ENCODE measurements at regions not wholly inside any gene's neighbourhood (a gene's known extent, or its start where the extent isn't known, plus 50 kb on each side); places are given as distances from the start of the nearest gene placed in this dataset.

GRCh38 chr14:44814196-44814595, 147.6 kb downstream of the KLHL28 start:
- DNase-seq (ENCODE audit: low spot score in 2 of 2): peak in 1 of 2 experiments; percentile 64
- Histone ChIP-seq H3K4me3 (no peak overlapping the region), H3K36me3 (replicated peaks) (no peaks in the 10 kb centered on the region), H3K27me3 (ENCODE audit: low read depth) (no peaks in the 10 kb centered on the region), H3K9me3 (no peaks in the 10 kb centered on the region), H3K4me1 (peaks cover 9% of the 10 kb centered on the region)
- in situ Hi-C loops (cut with MboI; ENCODE audit: low sequenced_read_pairs): no loop called here

- in situ Hi-C loops (cut with MboI; ENCODE audit: low sequenced_read_pairs): no loop called here
- H3K9me3 ChIP-seq: no peaks in the 10 kb centered on the region
- peaks cover 9% of the 10 kb centered on the region for H3K4me1 ChIP-seq
- H3K4me3 ChIP-seq: no peak overlapping the region
- H3K27me3 ChIP-seq (ENCODE audit: low read depth): no peaks in the 10 kb centered on the region
- DNase-seq (ENCODE audit: low spot score in 2 of 2): no peak
- no peaks in the 10 kb centered on the region for H3K36me3 ChIP-seq (replicated peaks)
Measured at GRCh38 chr14:44812672-44813071, 149.1 kb downstream of the KLHL28 start.

- Histone ChIP-seq H3K27me3 (ENCODE audit: low read depth) (no peaks in the 10 kb centered on the region), H3K4me3 (no peak overlapping the region), H3K9me3 (no peaks in the 10 kb centered on the region), H3K36me3 (replicated peaks) (no peaks in the 10 kb centered on the region), H3K4me1 (peaks cover 3% of the 10 kb centered on the region; the same call in 1 of the 2 replicates)
- DNase-seq (ENCODE audit: low spot score in 2 of 2): no peak
- in situ Hi-C loops (cut with MboI; ENCODE audit: low sequenced_read_pairs): no loop called here
Measured at GRCh38 chr14:44804391-44804790, 157.4 kb downstream of the KLHL28 start.

- Histone ChIP-seq H3K4me3 (no peak overlapping the region), H3K36me3 (replicated peaks) (no peaks in the 10 kb centered on the region), H3K9me3 (no peaks in the 10 kb centered on the region), H3K27me3 (ENCODE audit: low read depth) (no peaks in the 10 kb centered on the region), H3K4me1 (peaks cover 3% of the 10 kb centered on the region; the same call in 1 of the 2 replicates)
- peak; percentile 13 to 79 for DNase-seq (ENCODE audit: low spot score in 2 of 2)
- in situ Hi-C loops (cut with MboI; ENCODE audit: low sequenced_read_pairs): no loop called here
Measured at GRCh38 chr14:44803239-44803905, 158.4 kb downstream of the KLHL28 start.

- Histone ChIP-seq H3K27me3 (ENCODE audit: low read depth) (no peaks in the 10 kb centered on the region), H3K36me3 (replicated peaks) (no peaks in the 10 kb centered on the region), H3K4me3 (no peak overlapping the region), H3K4me1 (peaks cover 3% of the 10 kb centered on the region; the same call in 1 of the 2 replicates), H3K9me3 (no peaks in the 10 kb centered on the region)
- no peak for DNase-seq (ENCODE audit: low spot score in 2 of 2)
- in situ Hi-C loops (cut with MboI; ENCODE audit: low sequenced_read_pairs): no loop called here
Measured at GRCh38 chr14:44798386-44799242, 163.1 kb downstream of the KLHL28 start.

- H3K27me3 ChIP-seq (ENCODE audit: low read depth): no peaks in the 10 kb centered on the region
- no peak overlapping the region for H3K4me3 ChIP-seq
- no peaks in the 10 kb centered on the region for H3K36me3 ChIP-seq (replicated peaks)
- H3K4me1 ChIP-seq: no peaks in the 10 kb centered on the region
- no peak for DNase-seq (ENCODE audit: low spot score in 2 of 2)
- in situ Hi-C loops (cut with MboI; ENCODE audit: low sequenced_read_pairs): no loop called here
- no peaks in the 10 kb centered on the region for H3K9me3 ChIP-seq
Measured at GRCh38 chr14:44795725-44796124, 166.0 kb downstream of the KLHL28 start.

- H3K27me3 ChIP-seq (ENCODE audit: low read depth): no peaks in the 10 kb centered on the region
- no peaks in the 10 kb centered on the region for H3K9me3 ChIP-seq
- no peaks in the 10 kb centered on the region for H3K36me3 ChIP-seq (replicated peaks)
- in situ Hi-C loops (cut with MboI; ENCODE audit: low sequenced_read_pairs): no loop called here
- no peaks in the 10 kb centered on the region for H3K4me1 ChIP-seq
- no peak for DNase-seq (ENCODE audit: low spot score in 2 of 2)
- no peak overlapping the region for H3K4me3 ChIP-seq
Measured at GRCh38 chr14:44791730-44792129, 170.0 kb downstream of the KLHL28 start.

GRCh38 chr14:44788612-44789011, 173.1 kb downstream of the KLHL28 start:
- no peak for DNase-seq (ENCODE audit: low spot score in 2 of 2)
- Histone ChIP-seq H3K27me3 (ENCODE audit: low read depth) (no peaks in the 10 kb centered on the region), H3K4me1 (no peaks in the 10 kb centered on the region), H3K4me3 (no peak overlapping the region), H3K9me3 (no peaks in the 10 kb centered on the region), H3K36me3 (replicated peaks) (no peaks in the 10 kb centered on the region)
- in situ Hi-C loops (cut with MboI; ENCODE audit: low sequenced_read_pairs): no loop called here

GRCh38 chr14:44785096-44785495, 176.7 kb downstream of the KLHL28 start:
- Histone ChIP-seq H3K4me1 (no peaks in the 10 kb centered on the region), H3K4me3 (no peak overlapping the region), H3K36me3 (replicated peaks) (no peaks in the 10 kb centered on the region), H3K9me3 (no peaks in the 10 kb centered on the region), H3K27me3 (ENCODE audit: low read depth) (no peaks in the 10 kb centered on the region)
- no peak for DNase-seq (ENCODE audit: low spot score in 2 of 2)
- in situ Hi-C loops (cut with MboI; ENCODE audit: low sequenced_read_pairs): no loop called here

- Histone ChIP-seq H3K36me3 (replicated peaks) (no peaks in the 10 kb centered on the region), H3K9me3 (no peaks in the 10 kb centered on the region), H3K27me3 (ENCODE audit: low read depth) (no peaks in the 10 kb centered on the region), H3K4me1 (no peaks in the 10 kb centered on the region), H3K4me3 (no peak overlapping the region)
- DNase-seq (ENCODE audit: low spot score in 2 of 2): no peak
- in situ Hi-C loops (cut with MboI; ENCODE audit: low sequenced_read_pairs): no loop called here
Measured at GRCh38 chr14:44783901-44784300, 177.8 kb downstream of the KLHL28 start.

- in situ Hi-C loops (cut with MboI; ENCODE audit: low sequenced_read_pairs): no loop called here
- DNase-seq (ENCODE audit: low spot score in 2 of 2): no peak
- H3K27me3 ChIP-seq (ENCODE audit: low read depth): no peaks in the 10 kb centered on the region
- no peak overlapping the region for H3K4me3 ChIP-seq
- H3K36me3 ChIP-seq (replicated peaks): no peaks in the 10 kb centered on the region
- no peaks in the 10 kb centered on the region for H3K4me1 ChIP-seq
- no peaks in the 10 kb centered on the region for H3K9me3 ChIP-seq
Measured at GRCh38 chr14:44782775-44783238, 178.9 kb downstream of the KLHL28 start.

- H3K36me3 ChIP-seq (replicated peaks): no peaks in the 10 kb centered on the region
- H3K27me3 ChIP-seq (ENCODE audit: low read depth): no peaks in the 10 kb centered on the region
- no peaks in the 10 kb centered on the region for H3K9me3 ChIP-seq
- in situ Hi-C loops (cut with MboI; ENCODE audit: low sequenced_read_pairs): no loop called here
- no peak for DNase-seq (ENCODE audit: low spot score in 2 of 2)
- no peak overlapping the region for H3K4me3 ChIP-seq
- no peaks in the 10 kb centered on the region for H3K4me1 ChIP-seq
Measured at GRCh38 chr14:44780989-44781388, 180.8 kb downstream of the KLHL28 start.

GRCh38 chr14:44778604-44779003, 183.1 kb downstream of the KLHL28 start:
- Histone ChIP-seq H3K27me3 (ENCODE audit: low read depth) (0 out of 2 replicates have a peak, but pooled peaks cover 8% of the 10 kb centered on the region), H3K9me3 (no peaks in the 10 kb centered on the region), H3K4me3 (no peak overlapping the region), H3K36me3 (replicated peaks) (no peaks in the 10 kb centered on the region), H3K4me1 (no peaks in the 10 kb centered on the region)
- DNase-seq (ENCODE audit: low spot score in 2 of 2): no peak
- in situ Hi-C loops (cut with MboI; ENCODE audit: low sequenced_read_pairs): no loop called here

GRCh38 chr14:44777584-44777983, 184.2 kb downstream of the KLHL28 start:
- no peak for DNase-seq (ENCODE audit: low spot score in 2 of 2)
- H3K4me1 ChIP-seq: no peaks in the 10 kb centered on the region

More at GRCh38 chr14:44777584-44777983, 184.2 kb downstream of the KLHL28 start:
- no peak overlapping the region for H3K4me3 ChIP-seq
- no peaks in the 10 kb centered on the region for H3K36me3 ChIP-seq (replicated peaks)
- H3K27me3 ChIP-seq (ENCODE audit: low read depth): 0 out of 2 replicates have a peak, but pooled peaks cover 10% of the 10 kb centered on the region
- in situ Hi-C loops (cut with MboI; ENCODE audit: low sequenced_read_pairs): no loop called here
- H3K9me3 ChIP-seq: no peaks in the 10 kb centered on the region
